H1 (cell line): ENCODE measurements at regions not wholly inside any gene's neighbourhood (a gene's known extent, or its start where the extent isn't known, plus 50 kb on each side); places are given as distances from the start of the nearest gene placed in this dataset.

ENCODE experiments used
- CTCF ChIA-PET: fragments of 300-600 bp; sonication (Branson Sonifier 250); formaldehyde crosslinking; loops from one replicate; lab custom pipeline; 2021; ENCODE audit not compliant: partially characterized antibody; lab: Charles Lee
- POLR2A ChIA-PET: fragments of 300-600 bp; sonication (Branson Sonifier 250); formaldehyde crosslinking; loops from one replicate; lab custom pipeline; 2021; ENCODE audit warnings: inconsistent platforms; ENCODE audit not compliant: partially characterized antibody; lab: Charles Lee
- DNase-seq, 2 experiments: peaks; one replicate each; pipeline versions ENCODE4 v3.0.0 to v3.0.0-alpha.2; 2010 to 2022; ENCODE audit warnings: low spot score in 2 of 2, low read depth in 1 of 2, mixed read lengths in 1 of 2
- FAIRE-seq: peaks from 2 replicates; lab custom pipeline; 2011; peaks lifted over from hg19 to GRCh38; lab: Jason Lieb, UNC
- H2AFZ ChIP-seq: 2 replicates; pipeline ENCODE4 v1.8.1; 2012; ENCODE audit warnings: low read length, inconsistent platforms
- H2AK5ac ChIP-seq: 2 replicates; pipeline ENCODE4 v1.6.1; 2013; ENCODE audit warnings: low read depth, low read length
- H2BK120ac ChIP-seq: replicated peaks from 2 replicates; pipeline ENCODE3; 2013; ENCODE audit warnings: low read depth, low read length, inconsistent platforms
- H2BK12ac ChIP-seq: 2 replicates; pipeline ENCODE4 v1.6.1; 2013; ENCODE audit warnings: low read depth, low read length
- H2BK15ac ChIP-seq: 2 replicates; pipeline ENCODE4 v1.6.1; 2013; ENCODE audit warnings: low read length
- H2BK20ac ChIP-seq: 2 replicates; pipeline ENCODE4 v1.6.1; 2013; ENCODE audit warnings: low read length
- H2BK5ac ChIP-seq: 2 replicates; pipeline ENCODE4 v1.6.1; 2013; ENCODE audit warnings: low read depth, low read length
- H3K14ac ChIP-seq: 2 replicates; pipeline ENCODE4 v1.6.1; 2013; ENCODE audit warnings: inconsistent platforms; ENCODE audit not compliant: insufficient read length
- H3K18ac ChIP-seq: 2 replicates; pipeline ENCODE4 v1.6.1; 2013; ENCODE audit warnings: low read length; ENCODE audit errors: extremely low read depth
- H3K23ac ChIP-seq: 2 replicates; pipeline ENCODE4 v1.6.1; 2013; ENCODE audit warnings: inconsistent platforms; ENCODE audit not compliant: insufficient read length
- H3K23me2 ChIP-seq: 2 replicates; pipeline ENCODE4 v1.6.1; 2013; ENCODE audit warnings: low read depth, low read length
- H3K27ac ChIP-seq: 2 replicates; pipeline ENCODE4 v1.6.1; 2011; ENCODE audit warnings: low read depth, low read length, inconsistent platforms
- H3K27me3 ChIP-seq, 4 experiments: replicated peaks in 1 of 4; 1 replicate in 1 of 4; 2 replicates in 3 of 4; pipeline versions ENCODE4 v1.6.1 to v1.8.1; 2011 to 2013; ENCODE audit warnings: low read length in 3 of 4, mild to moderate bottlenecking in 3 of 4, inconsistent platforms in 2 of 4, mixed read lengths in 2 of 4, moderate library complexity in 1 of 4; ENCODE audit not compliant: control insufficient read depth in 3 of 4, insufficient read depth in 3 of 4; ENCODE audit errors: extremely low read depth in 1 of 4
- H3K36me3 ChIP-seq, 4 experiments: 2 replicates each; pipeline versions ENCODE4 v1.6.1 to v1.8.1; 2011 to 2013; ENCODE audit warnings: mild to moderate bottlenecking in 4 of 4, low read length in 3 of 4, moderate library complexity in 2 of 4, control low read depth in 1 of 4, inconsistent platforms in 1 of 4; ENCODE audit not compliant: insufficient read depth in 4 of 4, control insufficient read depth in 2 of 4
- H3K4ac ChIP-seq: replicated peaks from 2 replicates; pipeline ENCODE3; 2013; ENCODE audit warnings: low read length, low read depth, mixed read lengths, inconsistent platforms; ENCODE audit not compliant: insufficient read length
- H3K4me1 ChIP-seq, 4 experiments: replicated peaks in 1 of 4; 1 replicate in 1 of 4; 2 replicates in 3 of 4; pipeline versions ENCODE4 v1.6.1 to v1.8.1; 2011 to 2013; ENCODE audit warnings: low read length in 3 of 4, inconsistent platforms in 2 of 4, mixed read lengths in 1 of 4; ENCODE audit not compliant: insufficient read depth in 4 of 4, control insufficient read depth in 3 of 4
- H3K4me2 ChIP-seq, 2 experiments: 2 replicates each; pipeline versions ENCODE4 v1.6.1 to v1.8.1; 2011 to 2013; ENCODE audit warnings: low read depth in 2 of 2, low read length in 2 of 2, control low read depth in 1 of 2, inconsistent platforms in 1 of 2, mild to moderate bottlenecking in 1 of 2; ENCODE audit not compliant: insufficient read depth in 1 of 2
- H3K4me3 ChIP-seq, 4 experiments: fragments of 200-600, 300-600 bp in 1 of 4; sonication (generic), shearing (Covaris generic), sonication (Bioruptor Twin) in 1 of 4; 2 replicates each; pipeline versions ENCODE4 v1.5.1 to v1.8.1; 2011 to 2016; ENCODE audit warnings: low read length in 4 of 4, low read depth in 3 of 4, control low read depth in 2 of 4, inconsistent platforms in 2 of 4, mild to moderate bottlenecking in 2 of 4, mixed read lengths in 1 of 4, moderate library complexity in 1 of 4; ENCODE audit not compliant: insufficient read depth in 2 of 4; ENCODE audit errors: extremely low read depth in 1 of 4
- H3K56ac ChIP-seq: replicated peaks from 2 replicates; pipeline ENCODE3; 2013; ENCODE audit warnings: low read depth, mild to moderate bottlenecking, mixed read lengths, low read length, inconsistent platforms; ENCODE audit not compliant: insufficient read length
- H3K79me1 ChIP-seq: 2 replicates; pipeline ENCODE4 v1.6.1; 2013; ENCODE audit warnings: low read depth, low read length, control low read depth
- H3K79me2 ChIP-seq, 2 experiments: 2 replicates each; pipeline versions ENCODE4 v1.6.1 to v1.8.1; 2012 to 2013; ENCODE audit warnings: low read length in 2 of 2, mild to moderate bottlenecking in 2 of 2, inconsistent platforms in 1 of 2; ENCODE audit not compliant: insufficient read depth in 2 of 2, control insufficient read depth in 1 of 2
- H3K9ac ChIP-seq, 4 experiments: replicated peaks in 1 of 4; 1 replicate in 1 of 4; 2 replicates in 3 of 4; pipeline versions ENCODE4 v1.6.1 to v1.8.1; 2011 to 2013; ENCODE audit warnings: low read depth in 3 of 4, low read length in 3 of 4, control low read depth in 2 of 4, mild to moderate bottlenecking in 2 of 4, moderate library complexity in 2 of 4, inconsistent platforms in 1 of 4; ENCODE audit errors: extremely low read depth in 1 of 4
- H3K9me3 ChIP-seq, 2 experiments: 2 replicates each; pipeline versions ENCODE4 v1.6.1 to v1.8.1; 2012 to 2013; ENCODE audit warnings: mild to moderate bottlenecking in 2 of 2, moderate library complexity in 2 of 2, control low read depth in 1 of 2, inconsistent platforms in 1 of 2, low read depth in 1 of 2, low read length in 1 of 2, mixed read lengths in 1 of 2; ENCODE audit not compliant: insufficient read depth in 2 of 2
- H4K20me1 ChIP-seq, 2 experiments: replicated peaks in 1 of 2; 2 replicates each; pipeline versions ENCODE3 to v1.8.1; 2011 to 2013; ENCODE audit warnings: inconsistent platforms in 2 of 2, low read length in 2 of 2, mild to moderate bottlenecking in 1 of 2; ENCODE audit not compliant: insufficient read depth in 2 of 2, control insufficient read depth in 1 of 2
- H4K5ac ChIP-seq: 2 replicates; pipeline ENCODE4 v1.6.1; 2013; ENCODE audit warnings: low read length, low read depth, mixed read lengths, inconsistent platforms; ENCODE audit not compliant: insufficient read length
- H4K8ac ChIP-seq: 2 replicates; pipeline ENCODE4 v1.8.0; 2013; ENCODE audit warnings: mild to moderate bottlenecking, moderate library complexity, low read length, inconsistent platforms; ENCODE audit not compliant: insufficient read depth; ENCODE audit errors: extremely low read depth
- H4K91ac ChIP-seq: replicated peaks from 2 replicates; pipeline ENCODE3; 2013; ENCODE audit warnings: low read length, mixed read lengths, inconsistent platforms; ENCODE audit not compliant: insufficient read length
- CBX8 ChIP-seq: fragments of 300-800, 300-1000 bp; sonication (generic); IDR thresholded peaks from 2 replicates; pipeline ENCODE4 v1.7.1; 2016; ENCODE audit warnings: low read depth, low read length, borderline replicate concordance
- CHD2 ChIP-seq: IDR thresholded peaks from 2 replicates; pipeline ENCODE4 v1.6.1; 2012; ENCODE audit warnings: low read length, improper control_type of control experiment
- CREB1 ChIP-seq: IDR thresholded peaks from 2 replicates; pipeline ENCODE4 v1.6.1; 2012; ENCODE audit warnings: inconsistent platforms
- EP300 ChIP-seq, 2 experiments: IDR thresholded peaks; 1 replicate in 1 of 2; 2 replicates in 1 of 2; pipeline ENCODE4 v1.6.1; 2011 to 2012; ENCODE audit warnings: low read depth in 2 of 2, low read length in 2 of 2, mild to moderate bottlenecking in 2 of 2, borderline replicate concordance in 1 of 2, inconsistent platforms in 1 of 2, moderate library complexity in 1 of 2
- JUN ChIP-seq: IDR thresholded peaks from 2 replicates; pipeline ENCODE4 v1.6.1; 2011; ENCODE audit warnings: low read depth, mild to moderate bottlenecking, improper control_type of control experiment, low read length
- RFX5 ChIP-seq: IDR thresholded peaks from 2 replicates; pipeline ENCODE4 v1.6.1; 2011; ENCODE audit warnings: low read depth, low read length, improper control_type of control experiment, borderline replicate concordance
- RXRA ChIP-seq: IDR thresholded peaks from 2 replicates; pipeline ENCODE4 v1.6.1; 2011; ENCODE audit warnings: low read depth, mild to moderate bottlenecking, low read length, moderate library complexity; ENCODE audit not compliant: insufficient read depth
- SAP30 ChIP-seq: fragments of 300-600 bp; sonication (generic); IDR thresholded peaks from 2 replicates; pipeline ENCODE4 v1.7.1; 2012; ENCODE audit warnings: low read length, moderate library complexity, mild to moderate bottlenecking, inconsistent platforms; ENCODE audit not compliant: insufficient read depth, insufficient replicate concordance
- SP1 ChIP-seq: IDR thresholded peaks from 2 replicates; pipeline ENCODE4 v1.6.1; 2011; ENCODE audit warnings: low read depth, low read length
- TAF1 ChIP-seq: IDR thresholded peaks from 2 replicates; pipeline ENCODE4 v1.6.1; 2011; ENCODE audit warnings: mild to moderate bottlenecking, low read depth, low read length
- TAF7 ChIP-seq: optimal IDR thresholded peaks from 2 replicates; pipeline ENCODE3; 2011; ENCODE audit warnings: low read depth, mild to moderate bottlenecking, inconsistent platforms, low read length, moderate library complexity, borderline replicate concordance
- TCF12 ChIP-seq: IDR thresholded peaks from 2 replicates; pipeline ENCODE4 v1.6.1; 2011; ENCODE audit warnings: low read depth, mild to moderate bottlenecking, low read length
- WGBS, 2 experiments: shearing (Covaris generic) in 1 of 2; methylation state at CpG; one replicate each; pipeline versions ENCODE4 v1.1.6 to v1.1.7; 2013 to 2015; ENCODE audit warnings: low lambda C conversion rate in 2 of 2, mixed read lengths in 2 of 2, inconsistent platforms in 1 of 2, low coverage in 1 of 2, missing lambda C conversion rate in 1 of 2; ENCODE audit not compliant: insufficient replicate concordance in 2 of 2, insufficient coverage in 1 of 2, insufficient read length in 1 of 2; ENCODE audit errors: extremely low coverage in 1 of 2, missing lambda C conversion rate in 1 of 2; 5-methylcytosine and 5-hydroxymethylcytosine counted together
- TF ChIP-seq, protein P1 (sequence below): IDR thresholded peaks from 2 replicates; pipeline ENCODE4 v1.6.1; 2012; ENCODE audit warnings: inconsistent platforms

- CTCF ChIA-PET: interaction anchor here (0.9 kb wide), 1 partner anchor 20 kb away, joined by 3 read pairs; no protein-coding TSS in a partner anchor
- WGBS, 2 experiments: 87% methylated on average over 6 of the region's 6 CpGs; no CpG with 5 or more reads in 1 of the 2 experiments
- H2BK20ac ChIP-seq: no peak overlapping the region
- TF ChIP-seq SAP30: no peak
- TF ChIP-seq RFX5: no peak
- no peak for TF ChIP-seq TAF7
- TF ChIP-seq SP1: no peak
- TF ChIP-seq CREB1: no peak
- no peak for TF ChIP-seq TAF1
- TF ChIP-seq JUN: no peak
- TF ChIP-seq CHD2: no peak
- TF ChIP-seq EP300 (IDR thresholded peaks at IDR 0.05; ENCODE audit: borderline replicate concordance in 1 of 2, low read depth in 2 of 2, low read length in 2 of 2): no peak
- TF ChIP-seq CBX8: no peak
- TF ChIP-seq TCF12: no peak
- TF ChIP-seq, protein P1, sequence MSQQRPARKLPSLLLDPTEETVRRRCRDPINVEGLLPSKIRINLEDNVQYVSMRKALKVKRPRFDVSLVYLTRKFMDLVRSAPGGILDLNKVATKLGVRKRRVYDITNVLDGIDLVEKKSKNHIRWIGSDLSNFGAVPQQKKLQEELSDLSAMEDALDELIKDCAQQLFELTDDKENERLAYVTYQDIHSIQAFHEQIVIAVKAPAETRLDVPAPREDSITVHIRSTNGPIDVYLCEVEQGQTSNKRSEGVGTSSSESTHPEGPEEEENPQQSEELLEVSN: no peak
- no peak for TF ChIP-seq RXRA
Measured at GRCh38 chr18:4888251-4889040, 308.6 kb downstream of the AKAIN1 start.

More at GRCh38 chr18:4888251-4889040, 308.6 kb downstream of the AKAIN1 start:
- no peak overlapping the region for H4K91ac ChIP-seq
- H3K4me2 ChIP-seq: no peak overlapping the region
- H3K9ac ChIP-seq: no peak overlapping the region
- H2BK12ac ChIP-seq: no peak overlapping the region
- H2BK120ac ChIP-seq: no peak overlapping the region
- H3K4me1 ChIP-seq: no peaks in the 10 kb centered on the region
- H3K23ac ChIP-seq: no peak overlapping the region
- POLR2A ChIA-PET: no interaction called here
- H4K8ac ChIP-seq: no peak overlapping the region
- H3K79me2 ChIP-seq: no peaks in the 10 kb centered on the region
- H3K4ac ChIP-seq: no peak overlapping the region
- H2AFZ ChIP-seq: no peak overlapping the region
- H3K18ac ChIP-seq: no peak overlapping the region
- H3K36me3 ChIP-seq: no peaks in the 10 kb centered on the region; a peak in 2 of 8 replicates
- no peak overlapping the region for H3K4me3 ChIP-seq
- H3K23me2 ChIP-seq: no peaks in the 10 kb centered on the region
- H3K9me3 ChIP-seq: peaks cover 10 to 13% of the 10 kb centered on the region in 2 experiments; a peak in 3 of 4 replicates
- no peaks in the 10 kb centered on the region for H3K79me1 ChIP-seq
- DNase-seq (no peak), FAIRE-seq (no peak)
- H2AK5ac ChIP-seq: no peak overlapping the region
- H3K14ac ChIP-seq: no peak overlapping the region
- H3K56ac ChIP-seq: no peak overlapping the region
- no peaks in the 10 kb centered on the region for H4K20me1 ChIP-seq
- H4K5ac ChIP-seq: no peak overlapping the region
- H2BK15ac ChIP-seq: no peak overlapping the region
- no peak overlapping the region for H3K27ac ChIP-seq
- H2BK5ac ChIP-seq: no peak overlapping the region
- H3K27me3 ChIP-seq: no peaks in the 10 kb centered on the region
